Panc1 (cell line): ENCODE measurements at regions not wholly inside any gene's neighbourhood (a gene's known extent, or its start where the extent isn't known, plus 50 kb on each side); places are given as distances from the start of the nearest gene placed in this dataset.

Experiments
- CTCF ChIP-seq: fragments of 450-650 bp; IDR thresholded peaks from 2 replicates; pipeline ENCODE4 v1.5.1; 2017; ENCODE audit warnings: mild to moderate bottlenecking
- POLR2AphosphoS5 ChIP-seq: IDR thresholded peaks from 2 replicates; pipeline ENCODE4 v1.6.1; 2012; ENCODE audit warnings: mild to moderate bottlenecking, low read depth, low read length, moderate library complexity
- REST ChIP-seq, 2 experiments: IDR thresholded peaks; 2 replicates each; pipeline ENCODE4 v1.6.1; 2011 to 2012; ENCODE audit warnings: low read depth in 2 of 2, control low read depth in 1 of 2, low read length in 1 of 2, mild to moderate bottlenecking in 1 of 2, moderate library complexity in 1 of 2; ENCODE audit not compliant: insufficient read depth in 1 of 2
- TCF7L2 ChIP-seq: IDR thresholded peaks from 2 replicates; pipeline ENCODE4 v1.6.1; 2011; ENCODE audit warnings: mild to moderate bottlenecking, low read depth, low read length, inconsistent platforms

GRCh38 chr1:30270461-30270860 is 452.9 kb downstream of the MATN1 start:
- TF ChIP-seq CTCF (no peak), TCF7L2 (no peak), REST (IDR thresholded peaks at IDR 0.05; ENCODE audit: insufficient read depth in 1 of 2, low read depth in 2 of 2, low read length in 1 of 2) (no peak), POLR2AphosphoS5 (no peak)
